HCT116 (cell line): ENCODE measurements at regions not wholly inside any gene's neighbourhood (a gene's known extent, or its start where the extent isn't known, plus 50 kb on each side); places are given as distances from the start of the nearest gene placed in this dataset.

ENCODE experiments used
- ATAC-seq: fragments of 200-7000 bp; cut with Tn5 transposase; 2 replicates; pipeline ENCODE4 v1.9.1; 2020; ENCODE audit warnings: mild to moderate bottlenecking, moderate library complexity
- BruUV-seq: library from RNA; stranded (reverse); fragments of 400-500 nt; replicated peaks from 2 replicates; lab custom pipeline; 2021; lab: Mats Ljungman, UMichigan
- CTCF ChIA-PET: fragments of 300-600 bp; sonication (Branson Sonifier 250); formaldehyde crosslinking; loops from one replicate; lab custom pipeline; 2021; ENCODE audit warnings: antibody characterized with exemption; lab: Charles Lee
- POLR2A ChIA-PET: fragments of 300-600, 350-600 bp; sonication (Branson Sonifier 250); formaldehyde crosslinking; loops from one replicate; lab custom pipeline; 2021; ENCODE audit warnings: antibody characterized with exemption; lab: Charles Lee
- RAD21 ChIA-PET, 2 experiments: fragments of 300-600 bp; sonication (Branson Sonifier 250); formaldehyde crosslinking; loops; one replicate each; lab custom pipeline; 2023; ENCODE audit warnings: low total read pairs in 2 of 2; ENCODE audit not compliant: uncharacterized antibody in 2 of 2, unreplicated experiment in 2 of 2, low non-redundant PET in 1 of 2; lab: Charles Lee
- DNase-seq: peaks from one replicate; pipeline ENCODE4 v3.0.0-alpha.2; 2010; ENCODE audit warnings: low read depth, low spot score
- H2AFZ ChIP-seq: fragments of 200-600 bp; shearing (Covaris generic), sonication (generic); 2 replicates; pipeline ENCODE4 v1.6.1; 2017; ENCODE audit warnings: low read depth, mixed run types, mixed read lengths, antibody characterized with exemption, low read length; ENCODE audit not compliant: poor library complexity, severe bottlenecking
- H3K27ac ChIP-seq: 2 replicates; pipeline ENCODE4 v1.5.1; 2012; ENCODE audit warnings: low read depth, low read length
- H3K27me3 ChIP-seq: fragments of 200-600 bp; sonication (generic); 2 replicates; pipeline ENCODE4 v1.6.1; 2016; ENCODE audit warnings: mixed run types, low read length, mixed read lengths; ENCODE audit not compliant: insufficient read depth
- H3K36me3 ChIP-seq, 2 experiments: fragments of 200-500 bp in 1 of 2; fragments of 200-600 bp in 1 of 2; sonication (Bioruptor generic) in 1 of 2; sonication (generic) in 1 of 2; 2 replicates each; pipeline versions ENCODE4 v1.5.1 to v1.6.1; 2014 to 2016; ENCODE audit warnings: low read length in 2 of 2, inconsistent platforms in 1 of 2, mixed read lengths in 1 of 2, mixed run types in 1 of 2; ENCODE audit not compliant: insufficient read depth in 2 of 2, control insufficient read depth in 1 of 2
- H3K4me1 ChIP-seq, 2 experiments: fragments of 200-600 bp in 1 of 2; sonication (generic) in 1 of 2; 2 replicates each; pipeline versions ENCODE4 v1.5.1 to v1.6.1; 2012 to 2017; ENCODE audit warnings: low read length in 2 of 2, inconsistent platforms in 1 of 2, mild to moderate bottlenecking in 1 of 2, mixed read lengths in 1 of 2, mixed run types in 1 of 2, moderate library complexity in 1 of 2; ENCODE audit not compliant: insufficient read depth in 2 of 2, control insufficient read depth in 1 of 2
- H3K4me2 ChIP-seq: fragments of 200-600 bp; sonication (generic); 2 replicates; pipeline ENCODE4 v1.6.1; 2017; ENCODE audit warnings: mixed run types, low read length, mixed read lengths
- H3K4me3 ChIP-seq, 2 experiments: fragments of 200-600 bp in 1 of 2; sonication (generic) in 1 of 2; replicated peaks in 1 of 2; 2 replicates each; pipeline ENCODE4 v1.5.1; 2011 to 2016; ENCODE audit warnings: low read length in 2 of 2, control low read depth in 1 of 2, low read depth in 1 of 2, mild to moderate bottlenecking in 1 of 2, mixed read lengths in 1 of 2, mixed run types in 1 of 2
- H3K79me2 ChIP-seq: fragments of 200-600 bp; sonication (generic); 2 replicates; pipeline ENCODE4 v1.6.1; 2017; ENCODE audit warnings: mild to moderate bottlenecking, mixed run types, low read length, moderate library complexity, mixed read lengths; ENCODE audit not compliant: insufficient read depth
- H3K9ac ChIP-seq: fragments of 200-600 bp; sonication (generic); 2 replicates; pipeline ENCODE4 v1.6.1; 2016; ENCODE audit warnings: low read length, mixed read lengths
- H3K9me2 ChIP-seq: fragments of 200-600 bp; sonication (generic), shearing (Covaris generic); 2 replicates; pipeline ENCODE4 v1.6.1; 2017; ENCODE audit warnings: mixed run types, mild to moderate bottlenecking, moderate library complexity; ENCODE audit not compliant: insufficient read depth
- H3K9me3 ChIP-seq, 2 experiments: fragments of 200-500 bp in 1 of 2; fragments of 200-600 bp in 1 of 2; sonication (Bioruptor generic) in 1 of 2; sonication (generic) in 1 of 2; 2 replicates each; pipeline ENCODE4 v1.6.1; 2014 to 2017; ENCODE audit warnings: low read length in 2 of 2, mixed read lengths in 2 of 2, inconsistent platforms in 1 of 2, low read depth in 1 of 2, mild to moderate bottlenecking in 1 of 2, mixed run types in 1 of 2, moderate library complexity in 1 of 2; ENCODE audit not compliant: control insufficient read depth in 1 of 2, insufficient read depth in 1 of 2
- H4K20me1 ChIP-seq: fragments of 200-600 bp; sonication (generic), shearing (Covaris generic); 2 replicates; pipeline ENCODE4 v1.6.1; 2017; ENCODE audit warnings: mixed run types, mild to moderate bottlenecking, moderate library complexity; ENCODE audit not compliant: insufficient read depth
- ATF3 ChIP-seq: IDR thresholded peaks from 2 replicates; pipeline ENCODE4 v1.6.1; 2012
- CBX3 ChIP-seq: IDR thresholded peaks from 2 replicates; pipeline ENCODE4 v1.6.1; 2012; ENCODE audit warnings: low read depth
- EGR1 ChIP-seq: IDR thresholded peaks from 2 replicates; pipeline ENCODE4 v1.6.1; 2012; ENCODE audit warnings: low read depth
- ELF1 ChIP-seq: IDR thresholded peaks from 2 replicates; pipeline ENCODE4 v1.6.1; 2012; ENCODE audit warnings: low read depth, borderline replicate concordance
- EZH2 ChIP-seq: fragments of 200-600 bp; sonication (generic); IDR thresholded peaks from 2 replicates; pipeline ENCODE4 v1.6.1; 2017; ENCODE audit warnings: antibody characterized with exemption, mixed run types
- EZH2phosphoT487 ChIP-seq: fragments of 200-600 bp; IDR thresholded peaks from 2 replicates; pipeline ENCODE4 v1.6.1; 2018; ENCODE audit warnings: antibody characterized with exemption, borderline replicate concordance
- POLR2A ChIP-seq: IDR thresholded peaks from 2 replicates; pipeline ENCODE4 v1.7.0; 2011; ENCODE audit warnings: borderline replicate concordance; ENCODE audit not compliant: insufficient read depth, insufficient read length; ENCODE audit errors: extremely low read depth
- POLR2AphosphoS5 ChIP-seq: IDR thresholded peaks from 2 replicates; pipeline ENCODE4 v1.6.1; 2011; ENCODE audit warnings: mild to moderate bottlenecking, low read depth, low read length, moderate library complexity
- RAD21 ChIP-seq: IDR thresholded peaks from 2 replicates; pipeline ENCODE4 v1.6.1; 2012; ENCODE audit warnings: low read depth, mild to moderate bottlenecking
- REST ChIP-seq: IDR thresholded peaks from 2 replicates; pipeline ENCODE4 v1.6.1; 2012; ENCODE audit warnings: low read depth
- SP1 ChIP-seq: IDR thresholded peaks from 2 replicates; pipeline ENCODE4 v1.6.1; 2012; ENCODE audit warnings: low read depth
- TCF7L2 ChIP-seq: IDR thresholded peaks from 2 replicates; pipeline ENCODE4 v1.7.0; 2011; ENCODE audit warnings: borderline replicate concordance, inconsistent platforms; ENCODE audit not compliant: insufficient read depth, insufficient read length; ENCODE audit errors: extremely low read depth
- ZBTB33 ChIP-seq: IDR thresholded peaks from 2 replicates; pipeline ENCODE4 v1.6.1; 2011; ENCODE audit warnings: mild to moderate bottlenecking, low read length, moderate library complexity; ENCODE audit not compliant: insufficient replicate concordance; ENCODE audit errors: extremely low read depth
- ZFX ChIP-seq: fragments of 450-650 bp; IDR thresholded peaks from 2 replicates; pipeline ENCODE4 v1.6.1; 2017
- ZNF274 ChIP-seq: fragments of 200-500 bp; sonication (Bioruptor generic); IDR thresholded peaks from 2 replicates; pipeline ENCODE4 v1.6.1; 2014; ENCODE audit warnings: mild to moderate bottlenecking, low read depth, low read length, inconsistent platforms
- intact Hi-C: fragments of 100-400 bp; cut with micrococcal nuclease; formaldehyde crosslinking; loops from 2 replicates; pipeline ENCODE4 v1.10.0; 2022
- TF ChIP-seq, protein P1 (sequence below): IDR thresholded peaks from 2 replicates; pipeline ENCODE4 v1.6.1; 2012

GRCh38 chr20:60695226-60696000 lies 556.6 kb upstream of the CDH4 start:
- no peaks in the 10 kb centered on the region for H3K9me2 ChIP-seq
- H2AFZ ChIP-seq = no peak overlapping the region
- no peak overlapping the region for H3K27ac ChIP-seq
- ATAC-seq (no peak), DNase-seq (no peak)
- H3K27me3 ChIP-seq = no peaks in the 10 kb centered on the region
- ChIA-PET POLR2A (no interaction called here), CTCF (no interaction called here), RAD21 (no interaction called here)
- BruUV-seq = no TSS peak
- peaks cover 0 to 36% of the 10 kb centered on the region in 2 experiments; a peak in 2 of 4 replicates for H3K9me3 ChIP-seq
- intact Hi-C loops = no loop called here
- no peak overlapping the region for H3K9ac ChIP-seq
- TF ChIP-seq ZNF274 (no peak), EZH2 (no peak), ZFX (no peak), TCF7L2 (no peak), CBX3 (no peak), ZBTB33 (no peak), EGR1 (no peak), POLR2AphosphoS5 (no peak), POLR2A (no peak), ELF1 (no peak), RAD21 (no peak), REST (no peak), ATF3 (no peak), EZH2phosphoT487 (no peak), SP1 (no peak)
- TF ChIP-seq, protein P1, sequence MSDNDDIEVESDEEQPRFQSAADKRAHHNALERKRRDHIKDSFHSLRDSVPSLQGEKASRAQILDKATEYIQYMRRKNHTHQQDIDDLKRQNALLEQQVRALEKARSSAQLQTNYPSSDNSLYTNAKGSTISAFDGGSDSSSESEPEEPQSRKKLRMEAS = no peak
- no peaks in the 10 kb centered on the region for H3K36me3 ChIP-seq
- H3K79me2 ChIP-seq = no peaks in the 10 kb centered on the region
- no peak overlapping the region for H3K4me2 ChIP-seq
- H3K4me1 ChIP-seq = no peaks in the 10 kb centered on the region
- H4K20me1 ChIP-seq = no peaks in the 10 kb centered on the region
- no peak overlapping the region for H3K4me3 ChIP-seq
